ENCODE measurements at regions not wholly inside any gene's neighbourhood (a gene's known extent, or its start where the extent isn't known, plus 50 kb on each side); places are given as distances from the start of the nearest gene placed in this dataset.

DNA sequence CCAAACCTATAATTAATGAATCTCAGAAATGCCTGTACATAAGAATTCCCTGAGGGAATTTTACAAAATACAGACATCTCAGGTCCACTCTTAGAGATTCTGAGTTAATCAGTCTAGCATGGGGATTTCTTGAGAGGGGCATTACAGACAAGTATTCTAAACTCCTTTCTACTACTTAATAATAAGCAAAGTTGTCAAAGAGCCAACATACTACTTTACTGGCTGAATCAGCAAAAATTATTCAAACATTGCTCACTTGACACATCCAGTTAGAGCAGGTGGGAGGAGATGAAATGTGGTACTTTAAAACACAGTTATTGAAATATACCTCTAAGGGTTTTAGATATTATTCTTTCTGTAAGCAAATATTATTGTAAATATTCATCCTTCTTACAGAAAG, 1164.7 kb downstream of the CDY2B start:
- Histone ChIP-seq H3K4me3 (no peak overlapping the region), H3K4me1 (no peaks in the 10 kb centered on the region), H3K9me3 (no peaks in the 10 kb centered on the region), H3K27ac (no peak overlapping the region), H3K27me3 (no peaks in the 10 kb centered on the region), H3K36me3 (no peaks in the 10 kb centered on the region)
- no peak for ATAC-seq
- no peak for DNase-seq
- TF ChIP-seq, protein P1, sequence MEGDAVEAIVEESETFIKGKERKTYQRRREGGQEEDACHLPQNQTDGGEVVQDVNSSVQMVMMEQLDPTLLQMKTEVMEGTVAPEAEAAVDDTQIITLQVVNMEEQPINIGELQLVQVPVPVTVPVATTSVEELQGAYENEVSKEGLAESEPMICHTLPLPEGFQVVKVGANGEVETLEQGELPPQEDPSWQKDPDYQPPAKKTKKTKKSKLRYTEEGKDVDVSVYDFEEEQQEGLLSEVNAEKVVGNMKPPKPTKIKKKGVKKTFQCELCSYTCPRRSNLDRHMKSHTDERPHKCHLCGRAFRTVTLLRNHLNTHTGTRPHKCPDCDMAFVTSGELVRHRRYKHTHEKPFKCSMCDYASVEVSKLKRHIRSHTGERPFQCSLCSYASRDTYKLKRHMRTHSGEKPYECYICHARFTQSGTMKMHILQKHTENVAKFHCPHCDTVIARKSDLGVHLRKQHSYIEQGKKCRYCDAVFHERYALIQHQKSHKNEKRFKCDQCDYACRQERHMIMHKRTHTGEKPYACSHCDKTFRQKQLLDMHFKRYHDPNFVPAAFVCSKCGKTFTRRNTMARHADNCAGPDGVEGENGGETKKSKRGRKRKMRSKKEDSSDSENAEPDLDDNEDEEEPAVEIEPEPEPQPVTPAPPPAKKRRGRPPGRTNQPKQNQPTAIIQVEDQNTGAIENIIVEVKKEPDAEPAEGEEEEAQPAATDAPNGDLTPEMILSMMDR (IDR thresholded peaks at IDR 0.05): no peak
- no peak for TF ChIP-seq POLR2A (IDR thresholded peaks at IDR 0.05)
- intact Hi-C loops (cut with DNase I): no loop called here

DNA sequence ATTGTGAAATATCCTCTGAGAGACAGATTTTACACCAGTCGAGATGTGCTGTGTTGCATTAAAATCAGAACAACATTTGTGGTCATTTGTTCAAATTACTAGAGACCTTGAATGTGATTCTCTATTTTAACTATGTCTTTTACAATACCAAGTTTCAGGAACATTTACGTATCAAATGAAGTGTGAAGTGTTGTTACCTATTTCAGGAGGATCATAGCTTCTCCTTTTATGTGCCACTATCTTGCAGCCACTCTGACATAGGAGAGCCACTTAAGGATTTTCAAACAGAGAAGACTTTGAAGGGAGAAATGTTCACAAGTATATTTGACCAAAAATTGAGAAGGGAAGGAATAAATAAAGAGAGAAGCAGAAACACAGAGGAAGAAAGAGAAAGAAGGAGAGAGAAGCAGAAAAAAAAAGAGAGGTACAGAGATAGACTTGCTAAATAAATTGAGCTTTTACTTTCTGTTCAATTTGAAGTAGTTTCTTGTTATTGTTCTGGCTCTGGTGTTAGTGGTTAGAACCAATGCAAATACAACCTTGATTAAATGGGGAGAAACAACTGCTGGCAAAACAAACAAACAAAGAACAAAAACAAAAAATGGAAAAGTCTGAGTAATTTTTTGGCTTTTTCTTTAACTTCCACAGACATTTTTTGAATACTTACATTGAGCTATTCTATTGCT, 1206.8 kb downstream of the CDY2B start:
- no CpG with 5 or more reads among the region's 2 CpGs for WGBS (ENCODE audit: insufficient coverage, low coverage, low lambda C conversion rate, missing lambda C conversion rate)
- intact Hi-C loops (cut with DNase I): no loop called here
- no peaks in the 10 kb centered on the region for H3K4me1 ChIP-seq
- H3K9me3 ChIP-seq: no peaks in the 10 kb centered on the region
- no peak overlapping the region for H3K4me3 ChIP-seq
- H3K36me3 ChIP-seq: no peaks in the 10 kb centered on the region
- no peaks in the 10 kb centered on the region for H3K27me3 ChIP-seq
- ATAC-seq: no peak
- no peak for TF ChIP-seq POLR2A (IDR thresholded peaks at IDR 0.05)
- TF ChIP-seq, protein P1 (IDR thresholded peaks at IDR 0.05): no peak
- DNase-seq: no peak
- H3K27ac ChIP-seq: no peak overlapping the region

DNA sequence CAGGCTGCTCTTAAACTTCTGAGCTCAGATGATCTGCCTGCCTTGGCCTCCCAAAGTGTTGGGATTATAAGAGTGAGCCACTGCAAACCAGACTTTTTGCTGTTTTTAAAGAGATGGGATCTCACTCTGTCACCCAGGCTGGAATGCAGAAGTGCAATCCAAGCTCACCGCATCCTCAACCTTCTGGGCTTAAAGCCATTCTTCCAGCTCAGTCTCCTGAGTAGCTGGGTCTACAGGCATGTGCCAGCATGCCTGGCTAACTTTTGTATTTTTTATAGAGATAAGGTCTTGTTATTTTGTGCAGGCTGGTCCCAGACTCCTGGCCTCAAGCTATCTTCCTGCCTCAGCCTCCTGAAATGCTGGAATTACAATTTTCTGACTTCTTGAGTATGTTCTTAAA, 1211.6 kb downstream of the CDY2B start:
- H3K36me3 ChIP-seq: no peaks in the 10 kb centered on the region
- no peak overlapping the region for H3K4me3 ChIP-seq
- WGBS (ENCODE audit: insufficient coverage, low coverage, low lambda C conversion rate, missing lambda C conversion rate): no CpG with 5 or more reads among the region's 1 CpG
- no peak overlapping the region for H3K27ac ChIP-seq
- ATAC-seq: no peak
- H3K4me1 ChIP-seq: no peaks in the 10 kb centered on the region
- no peak for TF ChIP-seq POLR2A (IDR thresholded peaks at IDR 0.05)
- TF ChIP-seq, protein P1 (IDR thresholded peaks at IDR 0.05): no peak
- no peaks in the 10 kb centered on the region for H3K9me3 ChIP-seq
- DNase-seq: no peak
- intact Hi-C loops (cut with DNase I): no loop called here
- no peaks in the 10 kb centered on the region for H3K27me3 ChIP-seq

GRCh38 chrY:16662741-16663140, 1217.3 kb downstream of the CDY2B start:
- intact Hi-C loops (cut with DNase I): no loop called here
- Histone ChIP-seq H3K4me1 (no peaks in the 10 kb centered on the region), H3K27me3 (no peaks in the 10 kb centered on the region), H3K4me3 (no peak overlapping the region), H3K9me3 (no peaks in the 10 kb centered on the region), H3K27ac (no peak overlapping the region), H3K36me3 (no peaks in the 10 kb centered on the region)
- ATAC-seq: no peak
- no peak for DNase-seq
- TF ChIP-seq POLR2A (IDR thresholded peaks at IDR 0.05): no peak
- TF ChIP-seq, protein P1 (IDR thresholded peaks at IDR 0.05): no peak
- WGBS (ENCODE audit: insufficient coverage, low coverage, low lambda C conversion rate, missing lambda C conversion rate): no CpG with 5 or more reads among the region's 2 CpGs

- no peaks in the 10 kb centered on the region for H3K9me3 ChIP-seq
- H3K27me3 ChIP-seq: no peaks in the 10 kb centered on the region
- ATAC-seq (no peak), DNase-seq (no peak)
- no peak overlapping the region for H3K4me3 ChIP-seq
- no peaks in the 10 kb centered on the region for H3K36me3 ChIP-seq
- WGBS (ENCODE audit: insufficient coverage, low coverage, low lambda C conversion rate, missing lambda C conversion rate): no CpG with 5 or more reads among the region's 5 CpGs
- no peak overlapping the region for H3K27ac ChIP-seq
- intact Hi-C loops (cut with DNase I): no loop called here
- H3K4me1 ChIP-seq: no peaks in the 10 kb centered on the region
- TF ChIP-seq, protein P1 (IDR thresholded peaks at IDR 0.05): no peak
- TF ChIP-seq POLR2A (IDR thresholded peaks at IDR 0.05): no peak
Measured at GRCh38 chrY:16659340-16659739, 1220.7 kb downstream of the CDY2B start.

Data from right lobe of liver (tissue), 6 donors.